Ishikawa (cell line): ENCODE measurements at regions not wholly inside any gene's neighbourhood (a gene's known extent, or its start where the extent isn't known, plus 50 kb on each side); places are given as distances from the start of the nearest gene placed in this dataset.

Experiments used
- CEBPB ChIP-seq: IDR thresholded peaks from 2 replicates; pipeline ENCODE4 v1.6.1; 2012
- CREB1 ChIP-seq: IDR thresholded peaks from 2 replicates; pipeline ENCODE4 v1.6.1; 2012; ENCODE audit warnings: low read depth
- EGR1 ChIP-seq: IDR thresholded peaks from 2 replicates; pipeline ENCODE4 v1.6.1; 2012
- EP300 ChIP-seq: IDR thresholded peaks from 2 replicates; pipeline ENCODE4 v1.6.1; 2012; ENCODE audit warnings: borderline replicate concordance
- FOXM1 ChIP-seq: IDR thresholded peaks from 2 replicates; pipeline ENCODE4 v1.6.1; 2012; ENCODE audit warnings: low read depth, borderline replicate concordance
- MAX ChIP-seq: IDR thresholded peaks from 2 replicates; pipeline ENCODE4 v1.6.1; 2012
- NFIC ChIP-seq: IDR thresholded peaks from 2 replicates; pipeline ENCODE4 v1.6.1; 2012
- RAD21 ChIP-seq: IDR thresholded peaks from 2 replicates; pipeline ENCODE4 v1.6.1; 2012; ENCODE audit warnings: low read depth
- TAF1 ChIP-seq: IDR thresholded peaks from 2 replicates; pipeline ENCODE4 v1.6.1; 2012; ENCODE audit warnings: low read depth, mild to moderate bottlenecking
- TCF12 ChIP-seq: IDR thresholded peaks from 2 replicates; pipeline ENCODE4 v1.6.1; 2012; ENCODE audit warnings: low read depth
- TEAD4 ChIP-seq: IDR thresholded peaks from 2 replicates; pipeline ENCODE4 v1.6.1; 2012
- YY1 ChIP-seq: IDR thresholded peaks from 2 replicates; pipeline ENCODE4 v1.6.1; 2012; ENCODE audit warnings: low read depth
- ZBTB7A ChIP-seq: IDR thresholded peaks from 2 replicates; pipeline ENCODE4 v1.6.1; 2012; ENCODE audit warnings: low read depth
- TF ChIP-seq, protein P1 (sequence below): IDR thresholded peaks from 2 replicates; pipeline ENCODE4 v1.6.1; 2012; ENCODE audit warnings: low read depth, mild to moderate bottlenecking
- TF ChIP-seq, protein P2 (sequence below): IDR thresholded peaks from 2 replicates; pipeline ENCODE4 v1.6.1; 2012

DNA sequence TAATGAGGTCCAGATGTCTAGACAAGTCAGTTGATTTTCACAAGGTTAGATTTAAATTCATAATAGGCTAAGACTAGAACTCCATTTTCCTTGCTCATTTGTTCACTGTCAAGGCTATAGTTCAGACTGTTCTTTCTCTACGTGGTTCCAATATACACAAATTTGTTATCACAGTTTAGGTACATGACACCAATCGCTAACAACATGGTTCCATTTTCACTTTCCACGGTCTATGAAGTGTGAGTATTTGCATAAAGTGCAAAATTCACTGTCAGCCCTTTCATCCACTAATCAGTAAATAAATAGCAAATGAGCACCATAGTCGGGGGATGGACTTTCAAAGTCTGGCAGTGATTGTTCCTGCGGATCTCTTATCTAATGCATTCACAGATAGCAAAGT lies 315.7 kb upstream of the SPOCK3 start:
- TF ChIP-seq TEAD4: no peak
- TF ChIP-seq EP300: no peak
- TF ChIP-seq NFIC: no peak
- TF ChIP-seq, protein P1, sequence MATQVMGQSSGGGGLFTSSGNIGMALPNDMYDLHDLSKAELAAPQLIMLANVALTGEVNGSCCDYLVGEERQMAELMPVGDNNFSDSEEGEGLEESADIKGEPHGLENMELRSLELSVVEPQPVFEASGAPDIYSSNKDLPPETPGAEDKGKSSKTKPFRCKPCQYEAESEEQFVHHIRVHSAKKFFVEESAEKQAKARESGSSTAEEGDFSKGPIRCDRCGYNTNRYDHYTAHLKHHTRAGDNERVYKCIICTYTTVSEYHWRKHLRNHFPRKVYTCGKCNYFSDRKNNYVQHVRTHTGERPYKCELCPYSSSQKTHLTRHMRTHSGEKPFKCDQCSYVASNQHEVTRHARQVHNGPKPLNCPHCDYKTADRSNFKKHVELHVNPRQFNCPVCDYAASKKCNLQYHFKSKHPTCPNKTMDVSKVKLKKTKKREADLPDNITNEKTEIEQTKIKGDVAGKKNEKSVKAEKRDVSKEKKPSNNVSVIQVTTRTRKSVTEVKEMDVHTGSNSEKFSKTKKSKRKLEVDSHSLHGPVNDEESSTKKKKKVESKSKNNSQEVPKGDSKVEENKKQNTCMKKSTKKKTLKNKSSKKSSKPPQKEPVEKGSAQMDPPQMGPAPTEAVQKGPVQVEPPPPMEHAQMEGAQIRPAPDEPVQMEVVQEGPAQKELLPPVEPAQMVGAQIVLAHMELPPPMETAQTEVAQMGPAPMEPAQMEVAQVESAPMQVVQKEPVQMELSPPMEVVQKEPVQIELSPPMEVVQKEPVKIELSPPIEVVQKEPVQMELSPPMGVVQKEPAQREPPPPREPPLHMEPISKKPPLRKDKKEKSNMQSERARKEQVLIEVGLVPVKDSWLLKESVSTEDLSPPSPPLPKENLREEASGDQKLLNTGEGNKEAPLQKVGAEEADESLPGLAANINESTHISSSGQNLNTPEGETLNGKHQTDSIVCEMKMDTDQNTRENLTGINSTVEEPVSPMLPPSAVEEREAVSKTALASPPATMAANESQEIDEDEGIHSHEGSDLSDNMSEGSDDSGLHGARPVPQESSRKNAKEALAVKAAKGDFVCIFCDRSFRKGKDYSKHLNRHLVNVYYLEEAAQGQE: no peak
- TF ChIP-seq YY1: no peak
- TF ChIP-seq, protein P2, sequence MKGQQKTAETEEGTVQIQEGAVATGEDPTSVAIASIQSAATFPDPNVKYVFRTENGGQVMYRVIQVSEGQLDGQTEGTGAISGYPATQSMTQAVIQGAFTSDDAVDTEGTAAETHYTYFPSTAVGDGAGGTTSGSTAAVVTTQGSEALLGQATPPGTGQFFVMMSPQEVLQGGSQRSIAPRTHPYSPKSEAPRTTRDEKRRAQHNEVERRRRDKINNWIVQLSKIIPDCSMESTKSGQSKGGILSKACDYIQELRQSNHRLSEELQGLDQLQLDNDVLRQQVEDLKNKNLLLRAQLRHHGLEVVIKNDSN: no peak
- TF ChIP-seq TAF1: no peak
- no peak for TF ChIP-seq EGR1

GRCh38 chr4:167555338-167556022 lies 321.2 kb upstream of the SPOCK3 start:
- TF ChIP-seq, protein P2: no peak
- no peak for TF ChIP-seq TAF1
- TF ChIP-seq NFIC: no peak
- TF ChIP-seq CEBPB: no peak
- TF ChIP-seq, protein P1: no peak
- TF ChIP-seq CREB1: no peak
- no peak for TF ChIP-seq EP300
- TF ChIP-seq RAD21: no peak
- TF ChIP-seq TCF12: no peak
- TF ChIP-seq YY1: no peak
- TF ChIP-seq TEAD4: no peak
- no peak for TF ChIP-seq ZBTB7A
- TF ChIP-seq EGR1: no peak
- TF ChIP-seq MAX: no peak

- TF ChIP-seq, protein P2: no peak
- TF ChIP-seq TEAD4 (no peak), CREB1 (no peak), YY1 (no peak), MAX (no peak), CEBPB (no peak), NFIC (no peak), FOXM1 (no peak), ZBTB7A (no peak), EP300 (no peak), TAF1 (no peak), EGR1 (no peak), TCF12 (no peak), RAD21 (no peak)
- TF ChIP-seq, protein P1: no peak
These were observed 344.6 kb upstream of the SPOCK3 start for GRCh38 chr4:167578906-167579305.

DNA sequence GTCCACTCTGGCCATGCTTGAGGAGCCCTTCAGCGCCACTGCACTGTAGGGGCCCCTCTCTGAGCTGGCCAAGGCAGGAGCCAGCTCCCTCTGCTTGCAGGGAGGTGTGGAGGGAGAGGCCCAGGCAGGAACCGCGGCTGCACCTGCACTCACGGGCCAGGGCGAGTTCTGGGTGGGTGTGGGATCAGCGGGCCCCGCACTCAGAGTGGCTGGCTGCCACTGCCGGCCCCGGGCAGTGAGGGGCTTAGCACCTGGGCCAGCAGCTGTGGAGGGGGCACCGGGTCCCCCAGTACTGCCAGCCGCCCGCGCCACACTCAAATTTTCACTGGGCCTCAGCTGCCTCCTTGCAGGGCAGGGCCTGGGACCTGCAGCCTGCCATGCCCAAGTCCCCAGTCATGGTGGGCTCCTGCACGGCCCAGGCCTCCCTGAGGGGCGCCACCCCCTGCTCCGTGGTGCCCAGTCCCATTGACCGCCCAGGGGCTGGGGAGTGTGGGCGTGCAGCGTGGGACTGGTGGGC lies 347.2 kb upstream of the SPOCK3 start:
- TF ChIP-seq MAX: no peak
- TF ChIP-seq TAF1: no peak
- no peak for TF ChIP-seq TEAD4
- TF ChIP-seq YY1: no peak
- TF ChIP-seq TCF12: no peak
- no peak for TF ChIP-seq EP300
- no peak for TF ChIP-seq ZBTB7A
- TF ChIP-seq RAD21: no peak
- TF ChIP-seq NFIC: no peak
- TF ChIP-seq, protein P2: no peak
- TF ChIP-seq, protein P1: no peak
- TF ChIP-seq CEBPB: no peak
